Prostate gland (tissue), 2 donors: ENCODE measurements at regions not wholly inside any gene's neighbourhood (a gene's known extent, or its start where the extent isn't known, plus 50 kb on each side); places are given as distances from the start of the nearest gene placed in this dataset.

Experiments
- DNase-seq: peaks from one replicate; pipeline ENCODE4 v3.0.0-alpha.2; 2019; ENCODE audit warnings: low spot score
- H3K27ac ChIP-seq, 2 donors: fragments of 200-600 bp; sonication (generic); 2 replicates each; pipeline ENCODE4 v1.5.1; 2017 to 2019
- H3K27me3 ChIP-seq: fragments of 200-600 bp; sonication (generic); replicated peaks from 2 replicates; pipeline ENCODE4 v1.5.1; 2019; ENCODE audit not compliant: insufficient read depth
- H3K36me3 ChIP-seq, 2 donors: fragments of 200-600 bp; sonication (generic); 1 replicate in 1 of 2; 2 replicates in 1 of 2; pipeline versions ENCODE4 v1.5.1 to v1.8.1; 2017 to 2019
- H3K4me1 ChIP-seq: fragments of 200-600 bp; sonication (generic); replicated peaks from 2 replicates; pipeline ENCODE4 v1.5.1; 2019
- H3K4me3 ChIP-seq, 2 donors: fragments of 200-600 bp; sonication (generic); 2 replicates each; pipeline ENCODE4 v1.5.1; 2017 to 2019
- H3K9me3 ChIP-seq: fragments of 200-600 bp; sonication (generic); 2 replicates; pipeline ENCODE4 v1.5.1; 2017
- POLR2A ChIP-seq: fragments of 450-650 bp; IDR thresholded peaks from one replicate; pipeline ENCODE4 v1.6.1; 2016; ENCODE audit warnings: antibody characterized with exemption, mild to moderate bottlenecking
- POLR2AphosphoS5 ChIP-seq: sonication (generic); formaldehyde crosslinking; IDR thresholded peaks from one replicate; pipeline ENCODE4 v1.6.1; 2017; ENCODE audit warnings: antibody characterized with exemption
- WGBS: methylation state at CpG from one replicate; pipeline ENCODE4 v1.1.5; 2018; 5-methylcytosine and 5-hydroxymethylcytosine counted together
- intact Hi-C: fragments of 100-400 bp; cut with DNase I; formaldehyde crosslinking; loops from one replicate; pipeline ENCODE4 v1.14.2; 2022
- TF ChIP-seq, protein P1 (sequence below), 4 experiments: fragments of 200-600 bp in 2 of 4; fragments of 450-650 bp in 2 of 4; sonication (generic) in 2 of 4; IDR thresholded peaks; 1 replicate in 3 of 4; 2 replicates in 1 of 4; pipeline ENCODE4 v1.5.1; 2016 to 2019; ENCODE audit warnings: antibody characterized with exemption in 4 of 4, mild to moderate bottlenecking in 2 of 4, moderate library complexity in 2 of 4

DNA sequence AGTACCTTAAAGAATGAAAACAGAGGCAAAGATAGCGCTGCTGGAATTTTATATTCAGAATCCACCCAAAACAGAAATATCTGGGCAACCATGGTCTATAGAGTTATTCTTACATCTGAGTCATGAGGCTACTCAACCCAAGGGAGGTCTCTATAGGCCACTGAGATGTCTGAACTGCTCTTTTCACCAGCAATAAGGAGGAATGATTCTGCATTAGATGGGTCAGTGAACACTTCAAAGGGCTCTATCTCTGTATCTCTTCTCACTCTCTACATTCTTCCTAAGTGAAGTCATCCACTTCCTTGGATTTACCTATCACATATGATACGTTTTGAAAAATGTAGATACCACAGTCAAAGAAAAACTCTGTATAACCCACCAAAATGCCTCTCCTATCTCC lies 90.2 kb upstream of the NGF start:
- Histone ChIP-seq H3K9me3 (no peaks in the 10 kb centered on the region), H3K27ac (no peak overlapping the region), H3K4me3 (no peak overlapping the region), H3K27me3 (peaks cover 4% of the 10 kb centered on the region), H3K4me1 (no peaks in the 10 kb centered on the region), H3K36me3 (no peaks in the 10 kb centered on the region)
- DNase-seq: no peak
- no peak for TF ChIP-seq POLR2AphosphoS5
- TF ChIP-seq, protein P1, sequence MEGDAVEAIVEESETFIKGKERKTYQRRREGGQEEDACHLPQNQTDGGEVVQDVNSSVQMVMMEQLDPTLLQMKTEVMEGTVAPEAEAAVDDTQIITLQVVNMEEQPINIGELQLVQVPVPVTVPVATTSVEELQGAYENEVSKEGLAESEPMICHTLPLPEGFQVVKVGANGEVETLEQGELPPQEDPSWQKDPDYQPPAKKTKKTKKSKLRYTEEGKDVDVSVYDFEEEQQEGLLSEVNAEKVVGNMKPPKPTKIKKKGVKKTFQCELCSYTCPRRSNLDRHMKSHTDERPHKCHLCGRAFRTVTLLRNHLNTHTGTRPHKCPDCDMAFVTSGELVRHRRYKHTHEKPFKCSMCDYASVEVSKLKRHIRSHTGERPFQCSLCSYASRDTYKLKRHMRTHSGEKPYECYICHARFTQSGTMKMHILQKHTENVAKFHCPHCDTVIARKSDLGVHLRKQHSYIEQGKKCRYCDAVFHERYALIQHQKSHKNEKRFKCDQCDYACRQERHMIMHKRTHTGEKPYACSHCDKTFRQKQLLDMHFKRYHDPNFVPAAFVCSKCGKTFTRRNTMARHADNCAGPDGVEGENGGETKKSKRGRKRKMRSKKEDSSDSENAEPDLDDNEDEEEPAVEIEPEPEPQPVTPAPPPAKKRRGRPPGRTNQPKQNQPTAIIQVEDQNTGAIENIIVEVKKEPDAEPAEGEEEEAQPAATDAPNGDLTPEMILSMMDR (IDR thresholded peaks at IDR 0.05): no peak
- TF ChIP-seq POLR2A: no peak
- 85% methylated on average over 2 of the region's 2 CpGs for WGBS
- intact Hi-C loops: no loop called here

DNA sequence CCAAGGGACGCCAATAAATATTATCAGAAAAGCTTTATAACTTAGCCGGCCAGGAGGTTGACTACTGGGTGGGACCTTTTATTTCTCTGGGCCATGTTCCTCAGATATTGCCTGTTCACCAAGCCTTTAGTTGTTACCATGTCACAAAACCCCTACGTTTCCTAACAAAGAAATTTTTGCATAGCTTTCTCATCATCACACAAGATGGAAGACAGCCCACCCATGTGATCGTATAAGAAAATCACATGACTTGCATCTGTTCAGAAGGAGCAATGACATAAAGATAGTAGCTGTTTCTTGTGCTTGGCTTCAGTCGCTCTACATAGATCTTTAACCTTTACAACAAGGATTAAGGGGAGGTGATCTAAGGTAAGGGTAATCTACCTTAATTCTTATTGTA lies 88.9 kb upstream of the NGF start:
- TF ChIP-seq, protein P1 (IDR thresholded peaks at IDR 0.05): no peak
- TF ChIP-seq POLR2A (no peak), POLR2AphosphoS5 (no peak)
- intact Hi-C loops: no loop called here
- H3K27ac ChIP-seq: no peak overlapping the region
- no peaks in the 10 kb centered on the region for H3K36me3 ChIP-seq
- no peaks in the 10 kb centered on the region for H3K4me1 ChIP-seq
- DNase-seq: no peak
- H3K4me3 ChIP-seq: no peak overlapping the region
- WGBS: 87% methylated on average over 5 of the region's 5 CpGs
- H3K9me3 ChIP-seq: no peaks in the 10 kb centered on the region
- H3K27me3 ChIP-seq: peaks cover 4% of the 10 kb centered on the region

DNA sequence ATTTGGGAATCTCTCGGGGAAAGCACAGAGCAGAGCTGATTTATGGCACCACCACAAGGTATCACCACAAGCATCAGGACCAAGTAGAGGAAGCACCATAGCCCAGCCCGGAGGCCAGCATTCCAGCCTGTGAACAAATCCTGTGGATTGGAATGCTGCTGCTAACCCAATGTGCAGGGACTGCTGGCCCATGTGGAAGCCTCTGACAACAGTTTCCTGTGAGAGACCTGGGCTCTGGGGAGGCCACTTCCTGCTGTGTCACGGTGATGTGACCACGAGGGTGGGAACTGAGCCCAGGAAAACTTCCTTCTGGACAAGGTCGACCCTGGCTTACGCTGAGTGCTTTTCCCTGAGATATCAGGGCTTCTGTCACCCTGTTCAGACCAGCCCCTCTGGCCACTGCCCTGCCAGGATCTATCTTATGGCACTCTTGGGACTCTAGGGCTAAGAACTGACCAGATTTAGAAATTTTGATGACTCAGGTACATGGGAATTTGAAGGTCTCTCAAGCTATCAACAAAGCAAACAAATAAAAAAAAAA lies 88.3 kb upstream of the NGF start:
- H3K9me3 ChIP-seq: no peaks in the 10 kb centered on the region
- no peaks in the 10 kb centered on the region for H3K4me1 ChIP-seq
- H3K4me3 ChIP-seq: no peak overlapping the region
- H3K27me3 ChIP-seq: peaks cover 4% of the 10 kb centered on the region
- WGBS: 66% methylated on average over 6 of the region's 6 CpGs
- DNase-seq: no peak
- intact Hi-C loops: no loop called here
- TF ChIP-seq POLR2A (no peak), POLR2AphosphoS5 (no peak)
- TF ChIP-seq, protein P1 (IDR thresholded peaks at IDR 0.05): no peak
- no peak overlapping the region for H3K27ac ChIP-seq
- no peaks in the 10 kb centered on the region for H3K36me3 ChIP-seq

DNA sequence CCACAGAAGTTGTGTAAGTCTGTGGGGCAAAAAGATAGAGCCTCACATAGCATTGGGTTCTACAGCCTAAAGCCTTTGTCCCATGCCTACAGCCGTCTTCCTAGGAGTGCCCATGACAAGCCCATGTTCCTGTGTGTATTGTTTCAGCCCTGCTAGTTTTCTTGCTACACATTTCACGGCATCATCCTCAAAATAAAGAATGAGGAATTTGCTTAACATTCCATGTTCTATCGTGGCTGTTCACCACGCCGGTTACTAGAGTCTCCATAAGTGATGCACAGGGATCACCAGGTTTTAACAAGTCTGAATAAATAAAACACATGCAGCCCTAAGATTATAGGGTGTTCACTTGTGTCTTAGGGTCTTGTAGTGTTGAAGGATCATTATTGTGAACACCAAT lies 87.4 kb upstream of the NGF start:
- Histone ChIP-seq H3K4me1 (no peaks in the 10 kb centered on the region), H3K9me3 (no peaks in the 10 kb centered on the region), H3K27me3 (peaks cover 4% of the 10 kb centered on the region), H3K27ac (no peak overlapping the region), H3K4me3 (no peak overlapping the region), H3K36me3 (no peaks in the 10 kb centered on the region)
- 95% methylated on average over 5 of the region's 5 CpGs for WGBS
- intact Hi-C loops: no loop called here
- TF ChIP-seq POLR2A (no peak), POLR2AphosphoS5 (no peak)
- TF ChIP-seq, protein P1 (IDR thresholded peaks at IDR 0.05): no peak
- no peak for DNase-seq

DNA sequence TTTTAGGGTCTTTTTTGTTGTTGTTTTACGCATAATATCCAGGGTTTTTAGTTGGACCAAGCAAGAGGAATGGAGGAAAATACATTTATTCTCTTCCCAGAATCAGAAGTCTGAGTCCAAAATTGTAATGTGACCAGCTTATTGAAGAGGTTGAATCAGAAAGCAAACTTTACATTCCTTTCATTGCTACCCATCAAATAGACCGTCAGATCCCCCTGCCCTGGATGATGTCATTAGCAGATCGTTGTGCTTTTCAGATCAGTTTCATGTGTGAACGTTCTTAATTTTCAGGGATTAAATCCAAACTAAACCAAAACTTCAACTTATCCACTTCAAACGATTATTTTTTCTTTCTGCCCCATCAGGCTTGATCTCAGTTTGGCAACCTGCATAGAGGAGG lies 85.7 kb upstream of the NGF start:
- intact Hi-C loops: no loop called here
- TF ChIP-seq POLR2A: no peak
- TF ChIP-seq POLR2AphosphoS5: no peak
- TF ChIP-seq, protein P1 (IDR thresholded peaks at IDR 0.05): no peak
- no peak overlapping the region for H3K4me3 ChIP-seq
- peaks cover 4% of the 10 kb centered on the region for H3K27me3 ChIP-seq
- H3K4me1 ChIP-seq: no peaks in the 10 kb centered on the region
- no peaks in the 10 kb centered on the region for H3K9me3 ChIP-seq
- no peak overlapping the region for H3K27ac ChIP-seq
- no peak for DNase-seq
- WGBS: 56% methylated on average over 5 of the region's 5 CpGs
- no peaks in the 10 kb centered on the region for H3K36me3 ChIP-seq
